ENCODE measurements at regions not wholly inside any gene's neighbourhood (a gene's known extent, or its start where the extent isn't known, plus 50 kb on each side); places are given as distances from the start of the nearest gene placed in this dataset.

DNA sequence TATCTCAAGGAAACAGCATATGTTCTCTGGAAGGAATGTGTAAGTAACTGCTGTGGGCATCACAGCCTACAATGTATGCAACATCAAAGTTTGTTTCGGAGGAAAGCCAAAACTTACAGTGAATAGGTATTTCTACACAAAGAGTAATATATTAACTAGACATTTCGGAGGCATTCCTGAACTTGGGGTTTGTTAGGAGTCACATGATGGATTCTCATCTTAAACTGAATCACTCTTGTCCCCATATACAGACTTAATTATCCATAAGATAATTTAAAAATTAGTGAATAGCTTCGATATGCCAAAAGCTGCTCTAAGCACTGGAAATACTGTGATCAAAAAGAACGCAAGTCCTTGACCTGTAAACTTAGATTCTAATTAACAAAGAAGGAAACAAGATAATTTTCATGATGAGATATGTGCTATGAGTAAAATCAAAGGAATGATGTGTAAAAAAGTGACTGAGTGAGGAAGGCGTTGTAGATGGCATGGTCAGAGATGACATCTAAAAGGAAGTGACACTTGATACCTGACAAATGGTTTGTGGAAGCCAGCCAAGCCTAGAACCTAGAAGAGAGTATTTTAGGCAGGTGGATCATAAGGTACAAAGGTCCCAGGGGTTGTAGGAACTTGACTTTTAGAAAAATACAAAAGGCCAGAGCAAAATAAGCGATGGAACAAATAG, 273.1 kb downstream of the MRPL39 start:
- DNase-seq (ENCODE audit: low read depth in 1 of 2, low spot score in 1 of 2), result no peak
- 3% methylated on average over 6 of the region's 6 CpGs for WGBS (ENCODE audit: missing lambda C conversion rate)
- ChIA-PET POLR2A (no interaction called here), CTCF (no interaction called here)
- no peak for FAIRE-seq
- no peak for ATAC-seq
- Histone ChIP-seq H3K4me3 (no peak overlapping the region), H3K9me3 (no peaks in the 10 kb centered on the region), H3K4me2 (no peak overlapping the region), H3K27ac (no peak overlapping the region), H3K4me1 (no peaks in the 10 kb centered on the region)
- no peak for TF ChIP-seq E2F6 (IDR thresholded peaks at IDR 0.05; ENCODE audit: borderline replicate concordance, low read depth)
- no peak for TF ChIP-seq CBX8 (IDR thresholded peaks at IDR 0.05)
- no peak for TF ChIP-seq HES2 (IDR thresholded peaks at IDR 0.05)
- TF ChIP-seq RNF2 (IDR thresholded peaks at IDR 0.05; ENCODE audit: borderline replicate concordance, low read depth), result no peak
- TF ChIP-seq GATA3 (IDR thresholded peaks at IDR 0.05; ENCODE audit: borderline replicate concordance), result no peak

- WGBS (ENCODE audit: missing lambda C conversion rate), result 4% methylated on average over 1 of the region's 1 CpG
- Histone ChIP-seq H3K9me3 (no peaks in the 10 kb centered on the region), H3K4me3 (no peak overlapping the region), H3K27ac (no peak overlapping the region), H3K4me1 (no peaks in the 10 kb centered on the region), H3K4me2 (no peak overlapping the region)
- DNase-seq (ENCODE audit: low read depth in 1 of 2, low spot score in 1 of 2), result no peak
- no peak for FAIRE-seq
- TF ChIP-seq RARB (CRISPR knock-in tag; IDR thresholded peaks at IDR 0.05), result no peak
- CTCF ChIA-PET, result no interaction called here
- POLR2A ChIA-PET, result no interaction called here
- no peak for ATAC-seq
These were observed 276.0 kb downstream of the MRPL39 start for GRCh38 chr21:25331286-25331685.

GRCh38 chr21:25330266-25330665, 277.0 kb downstream of the MRPL39 start:
- no peak for TF ChIP-seq FOSL2 (IDR thresholded peaks at IDR 0.05)
- no peak for TF ChIP-seq FOSL2 (CRISPR knock-in tag; IDR thresholded peaks at IDR 0.05)
- TF ChIP-seq ESRRA (IDR thresholded peaks at IDR 0.05; ENCODE audit: borderline replicate concordance, low read length), result no peak
- no peak for TF ChIP-seq NFE2L2 (conservative IDR thresholded peaks at IDR 0.05; ENCODE audit: low read length)
- no peak for TF ChIP-seq HMGXB4 (CRISPR knock-in tag; IDR thresholded peaks at IDR 0.05; ENCODE audit: borderline replicate concordance)
- no peak for TF ChIP-seq HEYL (CRISPR knock-in tag; IDR thresholded peaks at IDR 0.05)
- no peak for TF ChIP-seq BHLHE40 (IDR thresholded peaks at IDR 0.05; ENCODE audit: low read depth, low read length)
- no peak for FAIRE-seq
- CTCF ChIA-PET, result no interaction called here
- Histone ChIP-seq H3K4me3 (no peak overlapping the region), H3K4me2 (no peak overlapping the region), H3K9me3 (no peaks in the 10 kb centered on the region), H3K4me1 (no peaks in the 10 kb centered on the region), H3K27ac (no peak overlapping the region)
- WGBS (ENCODE audit: missing lambda C conversion rate), result 14% methylated on average over 2 of the region's 2 CpGs
- POLR2A ChIA-PET, result no interaction called here
- DNase-seq (ENCODE audit: low read depth in 1 of 2, low spot score in 1 of 2), result no peak
- ATAC-seq, result no peak

GRCh38 chr21:25329227-25329825, 278.0 kb downstream of the MRPL39 start:
- CTCF ChIA-PET, result no interaction called here
- 0% methylated on average over 2 of the region's 2 CpGs for WGBS (ENCODE audit: missing lambda C conversion rate)
- H3K4me3 ChIP-seq, result no peak overlapping the region
- H3K9me3 ChIP-seq, result no peaks in the 10 kb centered on the region
- ATAC-seq (no peak), DNase-seq (ENCODE audit: low read depth in 1 of 2, low spot score in 1 of 2) (no peak), FAIRE-seq (no peak)
- no peak overlapping the region for H3K4me2 ChIP-seq
- TF ChIP-seq SREBF2 (IDR thresholded peaks at IDR 0.05) (no peak), ZFP36 (IDR thresholded peaks at IDR 0.05; ENCODE audit: borderline replicate concordance, partially characterized antibody) (no peak), ZC3H11A (IDR thresholded peaks at IDR 0.05) (no peak), RNF2 (IDR thresholded peaks at IDR 0.05; ENCODE audit: borderline replicate concordance, low read depth) (no peak), HOXB5 (CRISPR knock-in tag; IDR thresholded peaks at IDR 0.05) (no peak), JUNB (IDR thresholded peaks at IDR 0.05) (no peak), TP53 (CRISPR knock-in tag; IDR thresholded peaks at IDR 0.05) (no peak), KDM5A (IDR thresholded peaks at IDR 0.05) (no peak), RCOR1 (IDR thresholded peaks at IDR 0.05; ENCODE audit: low read depth, low read length) (no peak), SMC3 (IDR thresholded peaks at IDR 0.05) (no peak), EHMT2 (IDR thresholded peaks at IDR 0.05; ENCODE audit: low read depth) (no peak), NFE2L2 (conservative IDR thresholded peaks at IDR 0.05; ENCODE audit: low read length) (no peak)
- TF ChIP-seq, protein P1, sequence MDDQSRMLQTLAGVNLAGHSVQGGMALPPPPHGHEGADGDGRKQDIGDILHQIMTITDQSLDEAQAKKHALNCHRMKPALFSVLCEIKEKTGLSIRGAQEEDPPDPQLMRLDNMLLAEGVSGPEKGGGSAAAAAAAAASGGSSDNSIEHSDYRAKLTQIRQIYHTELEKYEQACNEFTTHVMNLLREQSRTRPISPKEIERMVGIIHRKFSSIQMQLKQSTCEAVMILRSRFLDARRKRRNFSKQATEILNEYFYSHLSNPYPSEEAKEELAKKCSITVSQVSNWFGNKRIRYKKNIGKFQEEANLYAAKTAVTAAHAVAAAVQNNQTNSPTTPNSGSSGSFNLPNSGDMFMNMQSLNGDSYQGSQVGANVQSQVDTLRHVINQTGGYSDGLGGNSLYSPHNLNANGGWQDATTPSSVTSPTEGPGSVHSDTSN (IDR thresholded peaks at IDR 0.05), result no peak
- TF ChIP-seq, protein P2, sequence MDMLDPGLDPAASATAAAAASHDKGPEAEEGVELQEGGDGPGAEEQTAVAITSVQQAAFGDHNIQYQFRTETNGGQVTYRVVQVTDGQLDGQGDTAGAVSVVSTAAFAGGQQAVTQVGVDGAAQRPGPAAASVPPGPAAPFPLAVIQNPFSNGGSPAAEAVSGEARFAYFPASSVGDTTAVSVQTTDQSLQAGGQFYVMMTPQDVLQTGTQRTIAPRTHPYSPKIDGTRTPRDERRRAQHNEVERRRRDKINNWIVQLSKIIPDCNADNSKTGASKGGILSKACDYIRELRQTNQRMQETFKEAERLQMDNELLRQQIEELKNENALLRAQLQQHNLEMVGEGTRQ (IDR thresholded peaks at IDR 0.05), result no peak
- TF ChIP-seq, protein P3, sequence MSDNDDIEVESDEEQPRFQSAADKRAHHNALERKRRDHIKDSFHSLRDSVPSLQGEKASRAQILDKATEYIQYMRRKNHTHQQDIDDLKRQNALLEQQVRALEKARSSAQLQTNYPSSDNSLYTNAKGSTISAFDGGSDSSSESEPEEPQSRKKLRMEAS (IDR thresholded peaks at IDR 0.05), result no peak
- no peak overlapping the region for H3K27ac ChIP-seq
- H3K4me1 ChIP-seq, result no peaks in the 10 kb centered on the region
- POLR2A ChIA-PET, result no interaction called here

All from A549 (cell line).